ENCODE measurements at regions not wholly inside any gene's neighbourhood (a gene's known extent, or its start where the extent isn't known, plus 50 kb on each side); places are given as distances from the start of the nearest gene placed in this dataset.

- Histone ChIP-seq H3K27me3 (ENCODE audit: insufficient read depth) (no peaks in the 10 kb centered on the region), H3K4me1 (ENCODE audit: control insufficient read depth in 1 of 2, insufficient read depth in 2 of 2, low read depth in 1 of 2, low read length in 1 of 2) (no peaks in the 10 kb centered on the region), H3K9me2 (no peaks in the 10 kb centered on the region), H3K4me2 (no peak overlapping the region), H3K27ac (ENCODE audit: low read depth in 2 of 2, low read length in 1 of 2) (no peak overlapping the region), H3K79me2 (ENCODE audit: insufficient read depth) (no peaks in the 10 kb centered on the region), H2AFZ (ENCODE audit: low read depth) (no peak overlapping the region), H3K9ac (no peak overlapping the region), H4K20me1 (ENCODE audit: insufficient read depth) (no peaks in the 10 kb centered on the region), H3K36me3 (replicated peaks in 1 of 2; ENCODE audit: control insufficient read depth in 1 of 2, insufficient read depth in 2 of 2, low read length in 1 of 2) (no peaks in the 10 kb centered on the region), H3K4me3 (ENCODE audit: low read depth in 2 of 2, low read length in 1 of 2) (no peak overlapping the region), H3K9me3 (no peaks in the 10 kb centered on the region), H3F3A (replicated peaks; ENCODE audit: insufficient read depth) (no peaks in the 10 kb centered on the region)
- CTCF ChIA-PET, result no interaction called here
- WGBS (ENCODE audit: low lambda C conversion rate), result 3% methylated on average over 3 of the region's 3 CpGs
- POLR2A ChIA-PET, result no interaction called here
- no peak for TF ChIP-seq PBX3 (IDR thresholded peaks at IDR 0.05)
- TF ChIP-seq GABPA (IDR thresholded peaks at IDR 0.05; ENCODE audit: low read depth), result no peak
- TF ChIP-seq CHD2 (IDR thresholded peaks at IDR 0.05; ENCODE audit: low read length, partially characterized antibody), result no peak
- no peak for TF ChIP-seq RFX5 (IDR thresholded peaks at IDR 0.05; ENCODE audit: low read length)
- TF ChIP-seq RXRA (IDR thresholded peaks at IDR 0.05; ENCODE audit: borderline replicate concordance, low read depth), result no peak
- TF ChIP-seq USF2 (IDR thresholded peaks at IDR 0.05; ENCODE audit: borderline replicate concordance, low read depth, low read length), result no peak
- DNase-seq, result no peak
Measured at GRCh38 chr2:129462349-129462748, 517.1 kb upstream of the RAB6C start.

GRCh38 chr2:129462967-129463366, 516.5 kb upstream of the RAB6C start:
- Histone ChIP-seq H3K9me2 (no peaks in the 10 kb centered on the region), H3K36me3 (replicated peaks in 1 of 2; ENCODE audit: control insufficient read depth in 1 of 2, insufficient read depth in 2 of 2, low read length in 1 of 2) (no peaks in the 10 kb centered on the region), H3K4me3 (ENCODE audit: low read depth in 2 of 2, low read length in 1 of 2) (no peak overlapping the region), H3F3A (replicated peaks; ENCODE audit: insufficient read depth) (no peaks in the 10 kb centered on the region), H3K9ac (no peak overlapping the region), H3K27me3 (ENCODE audit: insufficient read depth) (no peaks in the 10 kb centered on the region), H3K4me2 (no peak overlapping the region), H3K9me3 (no peaks in the 10 kb centered on the region), H3K4me1 (ENCODE audit: control insufficient read depth in 1 of 2, insufficient read depth in 2 of 2, low read depth in 1 of 2, low read length in 1 of 2) (no peaks in the 10 kb centered on the region), H3K27ac (ENCODE audit: low read depth in 2 of 2, low read length in 1 of 2) (no peak overlapping the region), H4K20me1 (ENCODE audit: insufficient read depth) (no peaks in the 10 kb centered on the region), H3K79me2 (ENCODE audit: insufficient read depth) (no peaks in the 10 kb centered on the region), H2AFZ (ENCODE audit: low read depth) (no peak overlapping the region)
- no peak for DNase-seq
- ChIA-PET POLR2A (no interaction called here), CTCF (no interaction called here)
- WGBS (ENCODE audit: low lambda C conversion rate), result 46% methylated on average over 3 of the region's 4 CpGs
- TF ChIP-seq TEAD4 (IDR thresholded peaks at IDR 0.05; ENCODE audit: borderline replicate concordance, insufficient read depth) (no peak), RCOR1 (IDR thresholded peaks at IDR 0.05; ENCODE audit: low read length) (no peak), PBX3 (IDR thresholded peaks at IDR 0.05) (no peak), MEF2A (IDR thresholded peaks at IDR 0.05; ENCODE audit: borderline replicate concordance, low read depth) (no peak), USF2 (IDR thresholded peaks at IDR 0.05; ENCODE audit: borderline replicate concordance, low read depth, low read length) (no peak), CHD2 (IDR thresholded peaks at IDR 0.05; ENCODE audit: low read length, partially characterized antibody) (no peak), TAF1 (IDR thresholded peaks at IDR 0.05; ENCODE audit: borderline replicate concordance, low read depth, low read length) (no peak)

Data from SK-N-SH (cell line).